Transverse colon (tissue), 4 donors: ENCODE measurements at regions not wholly inside any gene's neighbourhood (a gene's known extent, or its start where the extent isn't known, plus 50 kb on each side); places are given as distances from the start of the nearest gene placed in this dataset.

Experiments used
- EP300 ChIP-seq: sonication (generic); formaldehyde crosslinking; IDR thresholded peaks from one replicate; pipeline ENCODE4 v1.6.1; 2017; ENCODE audit warnings: antibody characterized with exemption, low read depth
- POLR2A ChIP-seq: fragments of 450-650 bp; IDR thresholded peaks from one replicate; pipeline ENCODE4 v1.6.1; 2016; ENCODE audit warnings: antibody characterized with exemption, mild to moderate bottlenecking, moderate library complexity
- POLR2AphosphoS5 ChIP-seq, 3 donors: sonication (generic); formaldehyde crosslinking; IDR thresholded peaks; one replicate each; pipeline ENCODE4 v1.6.1; 2016; ENCODE audit warnings: antibody characterized with exemption in 3 of 3
- TF ChIP-seq, protein P1 (sequence below), 5 experiments: fragments of 200-600 bp in 3 of 5; fragments of 450-650 bp in 2 of 5; sonication (generic) in 3 of 5; IDR thresholded peaks; 1 replicate in 2 of 5; 2 replicates in 3 of 5; pipeline ENCODE4 v1.5.1; 2016 to 2017; ENCODE audit warnings: antibody characterized with exemption in 5 of 5, inconsistent platforms in 3 of 5, mild to moderate bottlenecking in 2 of 5, moderate library complexity in 1 of 5

DNA sequence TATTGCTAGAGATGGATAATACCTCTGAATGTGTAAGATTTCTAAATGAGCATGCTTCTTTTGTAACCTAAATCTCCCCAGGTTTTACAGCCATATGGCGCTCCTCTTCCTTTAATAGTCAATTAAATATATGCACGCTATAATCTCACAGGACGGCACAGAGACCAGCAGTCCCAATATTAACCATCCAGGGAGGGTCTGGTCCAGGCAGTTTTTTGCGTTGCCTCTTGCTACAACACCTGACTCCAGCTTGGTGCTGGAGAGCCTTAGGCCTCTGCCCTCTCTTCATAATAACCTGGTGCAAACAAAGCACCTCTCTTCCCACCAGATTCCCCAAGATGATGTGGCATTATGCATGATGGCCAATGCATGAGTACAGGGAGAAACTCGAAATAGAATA lies 183.4 kb downstream of the LY86 start:
- TF ChIP-seq, protein P1, sequence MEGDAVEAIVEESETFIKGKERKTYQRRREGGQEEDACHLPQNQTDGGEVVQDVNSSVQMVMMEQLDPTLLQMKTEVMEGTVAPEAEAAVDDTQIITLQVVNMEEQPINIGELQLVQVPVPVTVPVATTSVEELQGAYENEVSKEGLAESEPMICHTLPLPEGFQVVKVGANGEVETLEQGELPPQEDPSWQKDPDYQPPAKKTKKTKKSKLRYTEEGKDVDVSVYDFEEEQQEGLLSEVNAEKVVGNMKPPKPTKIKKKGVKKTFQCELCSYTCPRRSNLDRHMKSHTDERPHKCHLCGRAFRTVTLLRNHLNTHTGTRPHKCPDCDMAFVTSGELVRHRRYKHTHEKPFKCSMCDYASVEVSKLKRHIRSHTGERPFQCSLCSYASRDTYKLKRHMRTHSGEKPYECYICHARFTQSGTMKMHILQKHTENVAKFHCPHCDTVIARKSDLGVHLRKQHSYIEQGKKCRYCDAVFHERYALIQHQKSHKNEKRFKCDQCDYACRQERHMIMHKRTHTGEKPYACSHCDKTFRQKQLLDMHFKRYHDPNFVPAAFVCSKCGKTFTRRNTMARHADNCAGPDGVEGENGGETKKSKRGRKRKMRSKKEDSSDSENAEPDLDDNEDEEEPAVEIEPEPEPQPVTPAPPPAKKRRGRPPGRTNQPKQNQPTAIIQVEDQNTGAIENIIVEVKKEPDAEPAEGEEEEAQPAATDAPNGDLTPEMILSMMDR (IDR thresholded peaks at IDR 0.05): no peak
- TF ChIP-seq EP300 (no peak), POLR2A (no peak), POLR2AphosphoS5 (IDR thresholded peaks at IDR 0.05) (no peak)
